HG03460 (cell line): ENCODE measurements at regions not wholly inside any gene's neighbourhood (a gene's known extent, or its start where the extent isn't known, plus 50 kb on each side); places are given as distances from the start of the nearest gene placed in this dataset.
A peak's percentile ranks its signal among the peaks of the same experiment; 100 is the strongest.
"Not testable (repeated sequence)": the region's sequence is repeated elsewhere in the genome, so short reads cannot be mapped to it uniquely, and the experiment has no call there.

ENCODE experiments used
- ATAC-seq: cut with Tn5 transposase; IDR thresholded peaks from one replicate; pipeline ENCODE4 v1.9.1; 2021; ENCODE audit not compliant: unreplicated experiment

- ATAC-seq = no peak
Measured at GRCh38 chr21:7916329-7917303, 2604.8 kb upstream of the TPTE start.

GRCh38 chr21:7917729-7918128, 2603.7 kb upstream of the TPTE start:
- ATAC-seq = no peak

DNA sequence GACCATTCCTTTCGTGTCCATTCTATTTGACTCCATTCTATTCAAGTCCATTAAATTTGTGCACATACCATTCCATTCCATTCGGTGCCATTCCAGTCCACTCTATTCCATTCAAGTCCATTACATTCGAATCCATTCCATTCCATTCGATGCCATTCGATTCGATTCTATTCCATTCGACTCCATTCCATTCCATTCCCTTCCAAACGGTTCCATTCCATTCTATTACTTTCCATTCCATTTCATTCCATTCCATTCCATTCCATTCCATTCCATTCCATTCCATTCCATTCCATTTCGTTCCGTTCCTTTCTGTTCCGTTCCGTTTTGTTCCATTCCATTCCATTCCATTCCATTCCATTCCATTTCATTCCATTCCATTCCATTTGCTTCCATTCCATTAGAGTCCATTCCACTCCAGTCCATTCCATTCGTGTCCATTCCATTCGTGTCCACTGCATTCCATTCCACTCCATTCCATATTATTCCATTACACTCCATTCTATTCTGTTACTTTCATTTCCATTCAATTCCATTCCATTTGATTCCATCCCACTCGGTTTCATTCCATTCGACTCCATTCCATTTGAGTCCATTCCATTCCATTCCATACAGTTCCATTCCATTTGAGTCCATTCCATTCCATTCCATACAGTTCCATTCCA, 2595.3 kb upstream of the TPTE start:
- peak; percentile 68 for ATAC-seq

DNA sequence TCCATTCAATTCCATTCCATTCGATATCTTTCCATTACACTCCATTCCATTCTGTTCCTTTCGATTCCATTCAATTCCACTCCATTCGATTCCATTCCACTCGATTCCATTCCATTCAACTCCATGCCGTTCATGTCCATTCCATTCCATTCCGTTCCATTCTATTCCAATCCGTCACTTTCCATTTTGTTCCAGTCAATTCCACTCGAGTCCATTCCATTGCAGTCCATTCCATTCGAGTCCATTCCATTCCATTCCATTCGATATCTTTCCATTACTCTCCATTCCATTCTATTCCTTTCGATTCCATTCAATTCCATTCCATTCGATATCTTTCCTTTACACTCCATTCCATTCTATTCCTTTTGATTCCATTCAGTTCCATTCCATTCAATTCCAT, 2592.9 kb upstream of the TPTE start:
- ATAC-seq = not testable (repeated sequence)

- ATAC-seq = not testable (repeated sequence)
Measured at GRCh38 chr21:7929586-7929985, 2591.8 kb upstream of the TPTE start.

GRCh38 chr21:7930445-7930844, 2590.9 kb upstream of the TPTE start:
- not testable (repeated sequence) for ATAC-seq

GRCh38 chr21:7932113-7932512, 2589.3 kb upstream of the TPTE start:
- ATAC-seq = not testable (repeated sequence)

- ATAC-seq = not testable (repeated sequence)
Measured at GRCh38 chr21:7932834-7933233, 2588.5 kb upstream of the TPTE start.

DNA sequence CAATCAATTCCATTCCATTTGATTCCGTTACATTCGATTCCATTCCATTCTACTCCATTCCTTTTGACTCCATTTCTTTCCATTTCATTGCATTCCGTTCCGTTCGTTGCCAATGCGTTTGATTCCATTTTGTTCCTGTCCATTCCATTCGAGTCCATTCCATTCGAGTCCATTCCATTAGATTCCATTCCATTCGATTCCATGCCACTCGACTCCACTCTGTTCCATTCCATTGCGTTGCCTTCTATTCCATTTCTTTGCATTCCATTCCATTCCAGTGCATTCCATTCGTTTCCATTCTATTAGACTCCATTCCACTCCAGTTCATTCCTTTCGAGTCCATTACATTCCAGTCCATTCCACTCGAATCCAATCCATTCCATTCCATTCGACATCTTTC, 2587.5 kb upstream of the TPTE start:
- ATAC-seq = no peak

- not testable (repeated sequence) for ATAC-seq
Measured at GRCh38 chr21:7937297-7937696, 2584.1 kb upstream of the TPTE start.

DNA sequence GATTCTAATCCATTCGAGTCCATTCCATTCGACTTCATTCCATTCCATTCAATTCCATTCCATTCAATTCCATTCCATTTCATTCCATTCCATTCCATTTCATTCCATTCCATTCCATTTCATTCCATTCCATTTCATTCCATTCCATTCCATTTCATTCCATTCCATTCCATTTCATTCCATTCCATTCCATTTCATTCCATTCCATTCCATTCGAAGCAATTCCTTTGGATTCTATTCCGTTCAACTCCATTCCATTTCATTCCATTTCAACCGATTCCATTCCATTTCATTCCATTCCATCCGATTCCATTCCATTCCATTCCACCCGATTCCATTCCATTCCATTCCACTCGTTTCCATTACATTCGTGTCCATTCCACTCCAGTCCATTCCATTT, 2583.2 kb upstream of the TPTE start:
- not testable (repeated sequence) for ATAC-seq

DNA sequence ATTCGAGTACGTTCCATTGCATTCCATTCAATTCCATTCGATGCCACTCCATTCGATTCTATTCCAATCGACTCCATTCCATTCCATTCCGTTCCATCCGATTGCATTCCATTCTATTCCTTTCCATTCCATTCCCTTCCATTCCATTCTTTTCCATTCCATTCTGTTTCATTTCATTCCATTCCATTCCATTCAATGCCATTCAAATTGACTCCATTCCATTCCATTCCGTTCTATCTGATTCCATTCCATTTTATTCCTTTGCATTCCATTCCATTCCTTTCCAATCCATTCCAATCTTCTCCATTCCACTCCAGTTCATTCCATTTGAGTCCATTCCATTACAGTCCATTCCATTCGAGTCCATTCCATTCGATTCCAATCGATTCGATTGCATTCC, 2580.0 kb upstream of the TPTE start:
- ATAC-seq = not testable (repeated sequence)

DNA sequence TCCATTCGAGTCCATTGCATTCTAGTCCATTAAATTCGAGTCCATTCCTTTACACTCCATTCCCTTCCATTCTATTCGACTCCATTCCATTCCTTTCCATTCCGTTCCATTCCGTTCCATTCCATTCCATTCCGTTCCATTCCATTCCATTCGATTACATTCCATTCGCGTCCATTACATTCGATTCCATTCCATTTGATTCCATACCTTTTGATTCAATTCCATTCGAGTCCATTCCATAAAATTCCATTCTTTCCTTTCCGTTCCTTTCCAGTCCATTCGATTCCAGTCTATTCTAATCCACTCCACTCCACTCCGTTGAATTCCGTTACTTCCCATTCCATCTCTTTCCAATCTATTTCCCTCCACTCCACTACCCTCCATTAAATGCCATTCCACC, 2579.2 kb upstream of the TPTE start:
- not testable (repeated sequence) for ATAC-seq

- not testable (repeated sequence) for ATAC-seq
Measured at GRCh38 chr21:7943534-7943933, 2577.8 kb upstream of the TPTE start.

DNA sequence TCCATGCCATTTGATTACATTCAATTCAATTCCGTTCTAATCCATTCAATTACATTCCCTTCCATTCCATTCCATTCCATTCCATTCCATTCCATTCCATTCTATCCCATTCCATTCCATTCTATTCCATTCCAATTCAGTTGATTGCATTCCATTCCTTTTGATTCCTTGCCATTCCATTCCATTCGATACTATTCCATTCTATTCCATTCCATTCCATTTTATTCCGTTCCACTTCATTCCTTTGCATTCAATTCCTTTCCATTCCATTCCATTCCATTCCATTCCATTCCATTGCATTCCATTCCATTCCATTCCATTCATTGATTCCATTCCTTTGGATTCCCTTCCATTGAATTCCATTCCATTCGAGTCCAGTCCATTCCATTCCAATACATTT, 2574.0 kb upstream of the TPTE start:
- ATAC-seq = no peak

GRCh38 chr21:7948727-7949126, 2572.7 kb upstream of the TPTE start:
- not testable (repeated sequence) for ATAC-seq

DNA sequence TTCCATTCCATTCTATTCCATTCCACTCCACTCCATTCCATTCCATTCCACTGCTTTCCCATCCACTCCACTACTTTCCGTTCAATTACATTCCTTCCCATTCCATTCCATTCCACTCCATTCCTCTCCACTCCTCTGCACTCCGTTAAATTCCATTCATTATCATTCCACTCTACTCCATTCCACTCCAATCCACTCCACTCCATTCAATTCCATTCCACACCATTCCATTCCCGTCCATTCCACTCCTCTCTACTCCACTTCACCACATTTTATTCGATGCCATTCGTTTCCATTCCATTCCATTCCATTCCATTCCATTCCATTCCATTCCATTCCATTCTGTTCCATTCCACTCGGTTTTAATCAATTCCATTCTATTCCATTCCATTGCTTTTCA, 2571.5 kb upstream of the TPTE start:
- not testable (repeated sequence) for ATAC-seq

GRCh38 chr21:7951854-7952519, 2569.4 kb upstream of the TPTE start:
- no peak for ATAC-seq

DNA sequence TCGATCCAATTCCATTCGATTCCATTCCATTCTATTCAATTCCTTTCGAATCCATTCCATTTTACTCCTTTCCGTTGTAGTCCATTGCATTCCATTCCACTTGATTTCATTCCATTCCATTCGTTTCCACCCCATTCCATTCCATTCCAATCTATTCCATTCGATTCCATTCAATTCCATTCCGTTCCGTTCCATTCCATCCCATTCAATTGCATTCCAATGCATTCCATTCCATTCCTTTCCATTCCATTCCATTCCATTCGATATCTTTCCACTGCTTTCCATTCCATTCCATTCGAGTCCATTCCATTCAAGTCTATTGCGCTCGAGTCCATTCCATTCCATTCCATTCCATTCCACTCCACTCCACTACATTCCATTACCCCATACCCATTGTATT, 2568.7 kb upstream of the TPTE start:
- no peak for ATAC-seq

- ATAC-seq = no peak
Measured at GRCh38 chr21:7953058-7953457, 2568.3 kb upstream of the TPTE start.

- not testable (repeated sequence) for ATAC-seq
Measured at GRCh38 chr21:7955358-7956073, 2565.9 kb upstream of the TPTE start.
